COLO668 (cell line): ENCODE measurements at regions not wholly inside any gene's neighbourhood (a gene's known extent, or its start where the extent isn't known, plus 50 kb on each side); places are given as distances from the start of the nearest gene placed in this dataset.
"Not testable (repeated sequence)": the region's sequence is repeated elsewhere in the genome, so short reads cannot be mapped to it uniquely, and the experiment has no call there.

Experiments used
- DNase-seq: peaks from one replicate; lab custom pipeline; 2025; ENCODE audit not compliant: unreplicated experiment; lab: John Stamatoyannopoulos, UW

DNA sequence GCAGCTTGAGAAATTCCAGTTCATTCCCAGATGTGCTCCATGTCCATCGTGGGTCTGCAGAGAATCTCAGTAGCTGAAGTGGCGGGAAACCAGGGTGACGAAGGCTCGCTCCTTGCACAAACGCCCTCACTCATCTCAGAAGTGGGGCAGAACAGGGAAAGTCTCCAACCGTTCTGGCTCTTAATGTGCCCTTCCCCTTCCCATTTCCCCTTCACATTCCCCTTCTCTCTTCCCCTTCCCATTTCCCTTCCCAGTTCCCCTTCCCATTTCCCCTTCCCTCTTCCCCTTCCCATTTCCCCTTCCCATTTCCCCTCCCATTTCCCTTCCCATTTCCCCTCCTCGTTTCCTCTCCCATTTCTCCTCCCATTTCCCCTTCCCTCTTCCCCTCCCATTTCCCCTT is 108.5 kb downstream of the OLFM1 start:
- DNase-seq, result not testable (repeated sequence)

DNA sequence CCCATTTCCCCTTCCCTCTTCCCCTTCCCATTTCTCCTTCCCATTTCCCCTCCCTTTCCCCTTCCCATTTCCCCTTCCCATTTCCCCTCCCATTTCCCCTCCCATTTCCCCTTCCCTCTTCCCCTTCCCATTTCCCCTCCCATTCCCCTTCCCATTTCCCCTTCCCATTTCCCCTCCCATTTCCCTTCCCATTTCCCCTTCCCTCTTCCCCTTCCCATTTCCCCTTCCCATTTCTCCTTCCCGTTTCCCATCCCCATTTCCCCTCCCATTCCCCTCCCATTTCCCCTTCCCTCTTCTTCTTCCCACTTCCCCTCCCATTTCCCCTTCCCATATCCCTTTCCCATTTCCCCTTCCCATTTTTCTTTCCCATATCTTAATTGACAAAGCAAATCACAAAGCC is 109.0 kb downstream of the OLFM1 start:
- DNase-seq, result no peak

DNA sequence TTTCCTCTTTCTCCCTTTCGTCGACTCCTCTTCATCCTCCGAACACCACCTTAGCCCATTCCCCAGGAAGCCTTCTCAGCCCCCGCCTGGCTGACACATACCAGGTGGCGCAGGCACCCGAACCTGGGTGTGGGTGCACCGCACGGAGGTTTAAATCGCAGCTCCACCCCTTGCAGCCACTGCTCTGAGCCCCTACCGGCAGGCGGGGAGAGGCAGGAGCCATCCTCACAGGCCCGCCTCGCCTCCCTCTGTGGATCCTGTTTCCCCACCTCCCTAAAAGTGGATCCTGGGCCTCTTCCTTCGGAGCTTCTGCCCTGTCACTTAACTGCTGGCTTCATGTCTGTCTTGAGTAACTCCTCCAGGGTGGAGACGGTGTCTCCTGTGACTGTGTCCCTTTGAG is 110.7 kb downstream of the OLFM1 start:
- no peak for DNase-seq

- no peak for DNase-seq
Measured at GRCh38 chr9:135198586-135199285, 111.3 kb downstream of the OLFM1 start.

DNA sequence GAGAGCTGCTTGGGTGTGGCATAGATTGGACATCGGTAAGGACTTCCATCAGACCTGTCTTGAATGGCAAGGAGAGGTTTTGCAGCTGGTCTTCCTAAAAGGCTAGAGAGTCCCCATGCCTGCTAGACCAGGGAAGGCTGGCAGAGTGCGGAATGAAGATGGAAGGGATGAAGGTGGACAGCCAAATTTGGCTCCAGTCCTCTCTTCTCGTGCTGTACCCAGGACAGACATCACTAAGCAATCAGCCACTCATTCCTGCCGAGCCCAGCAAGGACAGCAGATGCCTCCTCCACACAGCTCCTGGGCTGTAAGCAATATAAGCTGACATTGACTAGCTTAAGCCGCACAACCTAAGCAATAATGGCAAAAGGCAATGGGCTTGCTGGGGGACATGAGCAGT is 112.0 kb downstream of the OLFM1 start:
- no peak for DNase-seq

GRCh38 chr9:135201711-135202110 is 114.2 kb downstream of the OLFM1 start:
- no peak for DNase-seq

- no peak for DNase-seq
Measured at GRCh38 chr9:135204177-135204576, 116.7 kb downstream of the OLFM1 start.

GRCh38 chr9:135209136-135209535 is 121.7 kb downstream of the OLFM1 start:
- no peak for DNase-seq

- DNase-seq, result no peak
Measured at GRCh38 chr9:135209852-135210251, 122.4 kb downstream of the OLFM1 start.

DNA sequence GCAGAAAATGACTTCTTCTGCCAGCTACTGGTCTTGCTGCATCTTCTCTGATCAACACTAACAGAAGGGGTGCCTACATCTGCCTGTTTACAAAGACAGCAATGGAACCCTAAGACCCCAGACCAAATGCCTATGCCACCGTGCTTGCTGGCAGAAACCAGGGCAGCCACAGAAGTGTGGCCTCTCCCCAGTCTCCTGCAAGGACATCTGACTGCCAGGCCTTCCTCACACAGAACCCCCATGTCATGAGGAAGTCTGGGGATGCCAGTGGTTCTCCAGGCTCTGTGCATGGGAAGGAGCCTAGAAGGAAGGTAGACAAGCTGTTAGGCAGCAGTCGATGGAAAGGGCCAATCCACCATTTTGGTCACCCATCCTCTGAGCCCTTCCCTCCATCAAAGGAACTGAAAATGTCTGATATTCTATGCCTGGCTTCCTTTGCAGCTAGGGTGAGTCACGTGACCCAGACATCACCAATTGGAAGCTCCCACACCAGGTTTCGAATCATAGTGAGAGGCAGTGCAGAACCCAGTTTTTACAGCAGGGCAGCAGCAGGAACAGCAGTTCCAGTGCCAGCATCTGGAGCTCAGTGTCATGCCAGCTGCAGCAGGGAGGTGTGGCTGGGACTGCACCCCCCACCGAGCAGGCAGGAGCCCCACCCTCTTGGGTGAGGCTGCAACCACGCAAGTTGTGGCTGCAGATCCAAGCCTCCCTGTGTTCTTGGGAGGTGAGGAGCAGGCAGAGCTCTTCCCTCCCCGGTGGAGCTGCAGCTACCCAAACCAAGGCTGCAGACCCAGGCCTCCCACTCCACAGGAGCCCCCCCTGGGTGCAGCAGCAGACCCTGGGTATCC is 123.4 kb downstream of the OLFM1 start:
- DNase-seq, result no peak

DNA sequence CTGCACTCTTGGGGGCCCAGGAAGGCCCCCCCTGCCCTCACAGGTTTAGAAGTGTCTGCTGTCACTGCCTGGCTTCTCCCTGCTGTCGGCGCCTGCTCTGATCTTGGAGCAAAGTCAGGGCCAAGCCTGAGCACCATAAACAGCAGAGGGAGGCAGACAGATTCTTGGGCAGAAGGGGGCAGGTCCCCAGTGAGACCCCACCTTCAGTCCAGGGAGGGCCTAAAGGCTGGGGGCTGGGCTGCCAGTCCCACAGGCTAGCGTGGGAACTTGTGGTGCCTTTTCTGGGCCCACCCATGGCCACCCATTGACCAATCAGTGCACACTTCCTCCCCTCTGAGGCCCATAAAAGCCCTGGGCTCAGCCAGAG is 124.0 kb downstream of the OLFM1 start:
- DNase-seq, result no peak

- no peak for DNase-seq
Measured at GRCh38 chr9:135212961-135213360, 125.5 kb downstream of the OLFM1 start.

DNA sequence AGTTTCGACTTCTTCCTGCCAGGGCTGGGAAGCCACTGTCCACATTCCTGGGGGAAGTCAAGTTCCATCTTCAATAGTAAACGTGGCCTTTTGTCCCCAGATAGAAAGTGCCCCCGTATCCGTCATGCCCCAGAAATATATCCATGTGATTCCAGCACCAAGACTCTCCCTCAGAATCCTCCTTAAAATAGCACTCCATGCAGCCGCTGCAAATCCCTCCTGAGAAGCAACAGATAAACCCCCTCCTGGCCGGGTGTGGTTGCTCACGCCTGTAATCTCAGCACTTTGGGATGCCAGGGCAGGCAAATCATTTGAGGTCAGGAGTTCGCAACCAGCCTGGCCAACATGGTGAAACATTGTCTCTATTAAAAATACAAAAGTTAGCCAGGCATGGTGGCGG is 126.1 kb downstream of the OLFM1 start:
- DNase-seq, result no peak

GRCh38 chr9:135214054-135214640 is 126.7 kb downstream of the OLFM1 start:
- no peak for DNase-seq

GRCh38 chr9:135214706-135215105 is 127.2 kb downstream of the OLFM1 start:
- DNase-seq, result no peak

DNA sequence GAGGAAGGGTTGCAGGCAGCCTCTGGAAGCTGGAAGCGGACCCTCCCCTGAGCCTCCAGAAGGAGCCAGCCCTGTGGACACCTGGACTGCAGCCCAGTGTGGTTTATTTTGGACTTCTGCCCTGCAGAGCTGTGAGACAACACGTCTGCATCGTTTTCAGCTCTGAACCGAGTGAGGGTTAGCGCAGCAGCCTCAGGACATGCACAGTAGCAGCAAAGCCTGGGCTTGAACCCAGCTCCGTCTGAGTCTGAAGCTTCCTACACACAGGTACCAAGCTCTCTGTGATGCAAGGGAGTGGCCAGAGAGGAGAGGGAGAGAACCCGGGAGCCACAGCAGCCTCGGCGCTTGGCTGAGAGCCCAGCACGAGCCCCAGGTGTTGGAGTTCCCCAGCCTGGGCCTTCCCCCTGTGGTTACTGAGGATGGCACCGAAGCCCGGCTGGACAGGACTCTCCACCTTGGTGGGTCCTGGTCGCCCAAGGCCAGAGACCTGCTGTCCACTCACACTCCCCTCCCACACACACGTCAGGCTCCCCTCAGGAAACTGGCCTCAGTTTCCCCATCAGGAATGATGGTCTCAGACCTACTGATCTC is 128.2 kb downstream of the OLFM1 start:
- no peak for DNase-seq

- DNase-seq, result no peak
Measured at GRCh38 chr9:135216236-135216635, 128.8 kb downstream of the OLFM1 start.

GRCh38 chr9:135216791-135217441 is 129.4 kb downstream of the OLFM1 start:
- no peak for DNase-seq

GRCh38 chr9:135217836-135218235 is 130.4 kb downstream of the OLFM1 start:
- DNase-seq, result no peak

DNA sequence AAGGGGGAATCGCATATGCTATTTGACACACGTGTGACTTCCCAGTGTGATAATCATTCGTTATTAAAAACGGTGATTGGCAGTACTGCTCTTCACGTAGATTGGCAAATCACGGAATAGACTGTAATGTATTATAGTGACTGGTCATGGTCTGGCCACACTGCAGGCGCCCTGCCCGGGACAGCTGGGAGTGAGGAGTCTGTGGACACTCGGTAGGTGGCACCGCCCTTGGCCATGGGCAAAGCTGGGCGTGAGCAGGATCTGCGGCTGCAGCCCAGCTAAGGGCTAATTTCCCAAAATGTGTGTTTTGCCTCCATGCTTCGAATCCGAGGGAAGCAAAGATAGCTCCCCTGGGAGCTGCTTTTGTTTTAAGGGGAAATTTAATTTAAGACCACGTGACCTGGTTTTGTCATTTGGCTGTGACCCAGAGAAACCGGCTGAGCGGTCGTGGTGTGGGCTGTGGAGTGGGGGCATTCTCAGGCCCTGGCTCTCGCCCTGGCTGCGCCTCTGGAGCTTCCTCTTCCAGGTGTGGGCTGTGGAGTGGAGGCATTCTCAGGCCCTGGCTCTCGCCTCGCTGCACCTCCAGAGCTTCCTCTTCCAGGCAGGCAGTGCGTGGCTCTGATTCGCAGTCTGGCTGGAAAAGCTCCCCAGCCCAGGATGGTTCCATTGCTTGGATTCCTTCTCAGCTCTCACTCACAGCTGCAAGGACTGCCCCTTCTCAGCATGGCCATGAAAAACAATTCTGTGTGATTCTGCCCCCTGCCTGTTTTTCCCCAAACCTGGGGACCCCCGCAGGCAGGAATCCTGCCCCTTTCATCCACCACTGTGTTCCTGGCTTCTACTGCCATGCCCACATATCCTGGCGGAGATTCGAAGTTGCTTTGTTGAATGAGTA is 131.1 kb downstream of the OLFM1 start:
- DNase-seq, result no peak
